ENCODE measurements at regions not wholly inside any gene's neighbourhood (a gene's known extent, or its start where the extent isn't known, plus 50 kb on each side); places are given as distances from the start of the nearest gene placed in this dataset.

DNA sequence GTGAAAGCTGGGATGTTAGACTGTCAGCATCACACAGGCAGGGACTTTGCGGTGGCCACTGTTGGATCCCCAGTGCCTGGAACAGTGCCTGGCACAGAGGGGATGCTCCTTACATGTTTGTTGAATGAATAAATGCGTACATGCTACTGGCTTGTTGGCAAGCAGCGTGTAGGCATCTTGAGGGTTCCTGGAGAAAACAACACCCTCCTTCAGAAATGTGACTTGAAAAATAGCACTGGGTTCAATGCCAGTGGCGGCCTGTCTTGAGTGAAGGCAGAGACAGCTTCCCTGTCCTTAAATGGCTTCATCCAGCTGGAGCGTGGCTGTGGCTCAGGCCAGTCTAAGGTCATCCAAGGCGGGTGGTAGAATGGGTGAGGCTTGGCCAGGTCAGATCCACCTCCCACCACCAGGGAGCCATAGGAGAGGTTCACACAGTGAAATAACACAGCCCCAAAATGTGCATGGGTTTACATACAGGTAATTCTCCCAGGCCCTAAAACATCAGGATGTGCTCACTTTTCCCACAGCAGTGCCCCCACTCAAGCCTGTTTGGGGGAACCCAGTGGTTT, 171.4 kb downstream of the PHETA1 start:
- DNase-seq (ENCODE audit: low spot score), result no peak

DNA sequence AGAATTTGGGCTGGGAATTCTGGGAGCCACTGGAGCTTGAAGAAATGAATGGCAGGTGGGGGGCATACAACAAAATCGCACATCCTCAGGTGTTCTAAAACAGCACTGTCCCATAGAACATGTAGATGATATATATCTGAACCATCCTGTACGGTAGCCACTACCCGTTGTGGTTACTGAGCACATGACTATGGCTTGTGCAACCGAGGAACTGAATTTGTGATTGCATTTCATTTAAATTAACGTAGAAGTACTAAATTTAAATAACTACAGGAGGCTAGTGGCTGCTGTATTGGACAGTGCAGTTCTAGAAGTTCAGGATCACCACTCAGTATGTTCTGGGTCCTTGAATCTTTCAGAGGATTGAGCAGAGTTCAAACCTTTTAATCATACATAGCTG, 172.4 kb downstream of the PHETA1 start:
- DNase-seq (ENCODE audit: low spot score), result no peak

DNA sequence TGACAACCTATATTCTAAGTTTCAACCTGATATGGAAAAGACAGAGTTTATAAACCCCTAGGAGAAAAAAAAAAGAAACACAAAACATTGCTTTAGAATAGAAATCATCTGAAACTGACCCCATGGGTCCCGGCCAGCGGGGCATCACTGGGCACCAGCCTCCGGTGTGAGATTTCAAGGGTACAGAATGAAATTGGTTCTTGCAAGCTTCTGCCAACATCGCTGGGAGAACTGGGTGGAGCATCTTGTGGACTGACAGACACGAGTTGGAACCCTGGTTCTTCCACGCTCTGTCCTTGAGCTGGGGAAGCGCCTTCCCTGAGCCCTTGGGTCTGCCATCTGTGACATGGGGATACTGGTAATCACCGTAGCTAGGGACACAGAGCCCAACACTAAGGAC, 173.6 kb downstream of the PHETA1 start:
- DNase-seq (ENCODE audit: low spot score), result no peak

DNA sequence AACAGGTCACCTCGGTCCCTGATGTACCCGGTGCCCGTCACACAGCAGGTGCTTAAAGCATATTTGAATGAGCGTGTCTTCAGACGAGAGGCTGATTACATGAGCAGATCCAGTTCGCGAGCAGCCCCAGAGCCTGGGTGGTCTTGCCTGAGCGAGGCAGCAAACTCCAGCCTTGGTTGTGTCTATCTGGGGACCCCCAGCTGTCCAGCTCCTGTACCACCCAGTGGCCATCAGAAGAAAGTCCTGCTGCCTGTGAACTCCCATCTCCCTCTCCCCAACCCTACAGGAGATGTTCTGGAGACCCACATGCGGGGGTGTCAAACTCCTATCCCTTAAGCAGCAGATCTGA, 174.2 kb downstream of the PHETA1 start:
- DNase-seq (ENCODE audit: low spot score), result no peak

DNA sequence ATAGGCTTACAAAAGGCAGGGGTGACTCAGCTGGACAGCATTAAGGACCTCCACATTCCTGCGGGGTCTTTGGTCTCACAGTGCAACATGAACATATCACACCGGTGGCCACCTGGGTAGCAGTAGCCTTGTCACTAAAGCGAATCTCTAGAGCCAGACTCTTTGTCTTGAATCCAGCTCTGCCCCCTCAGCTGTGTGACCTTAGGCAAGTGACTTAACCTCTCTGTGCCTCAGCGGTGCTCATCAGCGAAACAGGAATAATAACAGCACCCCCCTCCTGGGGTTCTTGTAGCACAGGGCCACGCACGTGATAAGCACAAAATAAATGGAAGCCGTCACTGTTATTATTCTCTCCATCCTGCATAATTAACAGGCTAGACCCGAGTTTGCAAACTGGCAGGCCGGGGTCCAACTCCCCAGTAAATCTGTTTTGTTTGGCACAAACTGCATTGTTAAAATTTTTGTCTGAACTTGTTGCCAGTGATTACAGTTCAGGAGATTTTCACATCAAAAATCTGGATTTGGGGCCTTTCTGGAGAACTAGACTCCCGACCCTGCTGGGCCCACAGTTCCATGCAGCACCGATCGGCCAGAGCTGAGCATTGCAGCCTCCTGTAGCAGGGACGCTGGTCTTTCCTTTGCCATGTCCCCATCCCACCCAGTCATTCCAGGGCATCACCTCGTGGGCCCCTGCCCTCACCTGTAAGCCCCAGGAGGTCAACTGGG, 174.8 kb downstream of the PHETA1 start:
- DNase-seq (ENCODE audit: low spot score), result no peak

DNA sequence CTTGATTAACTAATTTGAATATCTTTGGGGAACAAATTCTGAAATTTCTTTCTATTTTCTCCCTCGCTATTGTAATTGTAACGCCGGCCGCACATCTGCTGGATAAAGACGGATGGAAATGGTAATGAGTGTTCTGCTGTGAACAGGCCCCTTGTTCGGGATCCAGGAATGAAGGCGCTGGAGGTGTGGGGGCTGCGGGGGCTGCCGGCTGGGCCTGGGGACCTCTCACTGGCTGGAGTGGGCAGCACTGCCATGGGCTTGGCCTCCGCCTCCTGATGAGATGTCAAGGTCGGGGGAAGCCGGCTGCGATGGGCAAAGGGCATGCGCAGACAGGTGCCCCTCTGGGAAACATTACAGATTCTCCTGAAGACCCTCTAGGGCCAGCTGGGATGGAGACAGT, 175.4 kb downstream of the PHETA1 start:
- DNase-seq (ENCODE audit: low spot score), result no peak

DNA sequence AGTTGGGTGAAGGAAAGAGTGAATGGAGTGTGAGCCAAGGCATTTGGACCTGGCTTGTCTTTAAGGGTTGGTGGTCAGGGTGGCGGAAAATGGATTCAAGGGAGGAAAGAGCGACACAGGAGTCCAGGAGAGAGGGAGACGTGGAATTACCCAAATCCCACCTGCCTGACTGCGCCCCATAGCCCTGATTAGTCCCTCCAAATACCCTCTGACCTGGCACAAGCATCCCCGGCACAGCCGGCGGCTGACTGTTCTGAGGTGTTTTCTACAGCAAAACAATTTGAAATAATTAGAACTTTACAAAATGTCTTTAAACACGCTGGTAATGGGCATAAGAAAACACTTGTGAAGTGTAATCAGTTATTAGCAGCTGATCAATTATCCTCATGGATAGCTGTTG, 175.8 kb downstream of the PHETA1 start:
- DNase-seq (ENCODE audit: low spot score), result no peak

DNA sequence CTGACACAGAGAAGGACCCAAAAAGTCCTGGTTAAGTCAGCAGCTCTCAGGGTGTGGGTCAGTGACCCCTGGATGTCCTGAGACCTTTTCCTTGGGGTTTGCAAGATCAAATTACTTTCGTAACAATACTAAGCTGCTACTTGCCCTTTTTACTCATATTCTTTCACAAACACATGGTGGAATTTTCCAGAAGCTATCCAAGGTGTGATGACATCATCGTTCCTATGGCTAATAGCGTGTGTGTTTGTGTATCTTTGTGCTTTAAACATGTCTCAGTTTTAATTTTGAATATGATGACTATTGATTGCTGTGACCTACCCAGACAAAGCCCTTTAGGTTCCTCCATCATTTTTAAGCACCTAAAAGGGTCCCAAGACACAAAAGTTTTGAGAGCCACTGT, 176.2 kb downstream of the PHETA1 start:
- no peak for DNase-seq (ENCODE audit: low spot score)

DNA sequence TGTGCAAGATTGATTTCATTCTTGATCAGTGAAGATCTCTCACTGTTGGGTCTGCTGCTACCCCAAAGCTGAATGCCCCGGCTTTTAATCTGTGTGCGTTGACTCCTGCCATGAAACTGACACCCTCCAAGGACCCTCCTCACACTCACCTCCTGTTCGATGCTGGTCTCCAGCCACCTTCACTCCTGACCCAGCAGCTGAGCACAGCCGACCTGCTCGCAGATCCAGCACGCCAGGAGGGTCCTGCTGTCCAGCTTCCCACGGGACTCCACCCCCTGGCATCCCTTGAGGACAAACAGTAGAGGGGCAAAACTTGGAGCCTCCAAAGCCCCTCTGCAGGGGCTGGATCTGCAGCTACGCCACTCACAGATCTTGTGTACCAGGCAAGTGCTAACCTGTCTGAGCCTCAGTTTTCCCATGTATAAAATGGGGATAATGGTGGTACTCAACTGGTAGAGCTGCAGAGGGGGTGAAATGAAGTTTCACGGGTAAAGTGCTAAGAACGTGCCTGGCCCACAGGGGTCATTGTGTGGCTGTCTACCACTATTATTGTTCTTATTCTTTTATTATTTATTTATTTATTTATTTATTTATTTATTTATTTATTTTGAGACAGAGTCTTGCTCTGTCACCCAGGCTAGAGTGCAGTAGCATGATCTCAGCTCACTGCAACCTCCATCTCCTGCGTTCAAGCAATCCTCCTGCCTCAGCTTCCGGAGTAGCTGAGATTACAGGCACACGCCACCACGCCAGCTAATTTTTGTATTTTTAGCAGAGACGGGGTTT, 178.0 kb downstream of the PHETA1 start:
- no peak for DNase-seq (ENCODE audit: low spot score)

DNA sequence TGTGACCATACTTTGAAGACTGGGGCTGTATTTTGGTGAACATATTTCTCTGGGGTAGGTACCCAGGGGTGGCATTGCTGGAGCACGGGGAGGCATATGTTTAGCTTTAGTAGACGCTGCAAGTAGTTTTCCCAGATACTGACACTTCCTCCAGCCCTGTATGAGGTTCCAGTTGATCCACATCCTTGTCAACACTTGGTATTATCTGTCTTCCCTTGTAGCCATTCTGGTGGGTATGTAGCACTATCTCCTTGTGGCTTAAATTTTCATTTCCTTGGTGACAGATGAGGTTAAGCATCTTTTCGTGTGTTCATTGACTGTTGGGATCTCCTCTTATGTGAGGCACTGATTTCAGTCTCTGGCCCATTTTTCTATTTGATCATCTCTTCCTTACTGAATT, 179.1 kb downstream of the PHETA1 start:
- DNase-seq (ENCODE audit: low spot score), result no peak

DNA sequence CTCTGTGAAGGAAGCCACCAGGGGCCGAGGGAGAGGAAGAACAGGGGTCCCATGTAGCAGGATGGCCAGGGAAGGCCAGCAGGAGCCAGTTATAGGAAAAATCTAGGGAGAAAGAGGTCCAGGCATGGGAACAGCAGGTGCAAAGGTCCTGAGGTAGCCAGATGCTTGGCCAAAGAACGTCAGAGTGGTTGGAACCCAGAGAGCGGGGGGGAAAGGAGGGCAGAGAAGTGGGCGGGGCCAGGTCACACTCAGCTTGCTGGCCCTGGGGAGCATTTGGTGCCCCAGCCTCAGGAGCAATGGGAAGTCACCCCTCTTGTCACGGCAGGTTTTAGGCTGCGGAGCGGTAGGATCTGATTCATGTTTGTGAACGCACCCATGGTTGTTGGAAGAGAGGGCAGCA, 180.5 kb downstream of the PHETA1 start:
- no peak for DNase-seq (ENCODE audit: low spot score)

DNA sequence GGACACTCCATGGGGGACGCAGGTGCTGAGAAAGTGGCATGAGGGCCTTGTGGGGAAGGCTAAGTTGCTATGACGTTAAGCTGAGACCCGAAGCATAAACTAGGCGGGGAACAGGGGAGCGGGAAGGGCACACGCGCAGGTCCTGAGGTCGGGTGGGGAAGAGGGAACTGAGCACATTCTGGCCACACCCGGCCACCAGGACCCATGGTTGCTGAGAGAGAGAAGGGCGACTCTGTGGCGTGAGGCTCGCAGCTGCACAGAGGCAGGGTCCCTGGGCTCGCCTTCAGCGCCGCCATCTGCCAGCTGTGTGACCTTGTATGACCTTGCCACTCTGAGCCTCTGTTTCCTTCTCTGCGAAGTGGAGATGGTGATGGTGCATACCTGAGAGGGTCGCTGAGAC, 182.5 kb downstream of the PHETA1 start:
- DNase-seq (ENCODE audit: low spot score), result no peak

DNA sequence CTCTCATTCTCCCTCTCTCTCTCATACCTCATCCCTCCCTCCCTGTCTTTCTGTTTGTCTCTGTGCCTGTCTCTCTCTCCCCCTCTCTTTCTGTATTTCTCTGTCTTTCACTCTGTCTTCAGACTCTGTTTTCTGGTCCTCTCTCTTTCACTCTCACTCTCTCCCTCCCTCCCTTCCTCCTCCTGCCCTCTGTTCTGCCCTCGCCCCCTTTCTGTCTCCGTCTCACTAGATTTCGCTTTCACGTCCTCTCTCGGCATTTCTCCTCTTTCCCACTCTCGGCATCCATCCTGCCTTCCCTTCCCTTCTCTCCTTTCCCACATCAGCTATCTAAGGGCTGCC, 183.0 kb downstream of the PHETA1 start:
- DNase-seq (ENCODE audit: low spot score), result no peak

DNA sequence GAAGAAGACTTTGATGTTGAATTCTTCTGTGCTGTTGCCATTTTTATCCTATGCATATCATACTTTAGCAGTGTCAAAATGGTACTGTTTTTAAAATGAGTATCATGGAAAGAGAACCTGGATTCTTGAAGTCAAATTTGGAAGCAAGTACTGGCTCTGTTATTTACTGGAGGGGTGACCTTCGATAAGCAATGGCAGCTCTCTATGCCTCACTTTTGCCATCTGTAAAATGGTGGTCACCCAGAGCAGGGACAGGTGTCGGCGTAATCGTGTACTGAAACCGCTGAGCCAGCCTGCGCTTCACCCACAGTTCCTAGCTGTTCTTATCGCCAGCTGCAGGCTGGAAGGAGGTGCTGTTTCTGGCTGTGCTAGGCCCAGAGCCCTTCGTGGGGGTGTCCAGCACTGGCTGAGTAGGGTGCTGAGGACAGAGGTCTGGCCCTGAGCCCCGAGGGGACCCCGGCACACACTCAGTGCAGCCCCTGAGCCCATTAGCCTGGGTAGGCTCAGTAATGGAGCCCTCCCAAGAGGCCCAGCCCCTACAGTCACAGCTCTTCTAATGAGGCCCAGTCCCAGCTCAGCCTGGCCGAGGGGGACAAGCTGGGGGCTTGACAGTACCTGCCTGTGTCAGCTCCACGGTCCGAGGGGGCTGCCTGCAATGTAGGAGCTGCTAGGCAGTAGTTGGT, 183.5 kb downstream of the PHETA1 start:
- no peak for DNase-seq (ENCODE audit: low spot score)

DNA sequence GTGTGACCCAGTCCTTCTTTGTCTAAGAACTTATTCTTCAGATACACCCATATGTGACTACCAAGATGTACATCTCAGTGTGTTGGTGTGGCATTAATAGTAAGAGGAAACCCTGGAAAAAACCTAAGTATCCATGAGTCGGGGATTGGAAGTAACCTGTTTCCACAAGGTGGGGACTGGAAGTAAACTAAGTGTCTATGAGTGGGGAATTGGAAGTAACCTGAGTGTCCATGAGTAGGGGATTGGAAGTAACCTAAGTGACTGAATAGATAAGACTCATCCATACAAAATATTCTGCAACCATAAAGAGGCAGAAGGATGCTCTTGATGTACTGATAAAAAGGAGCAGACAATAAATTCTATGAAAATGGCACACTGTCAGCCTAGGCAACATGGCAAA, 184.7 kb downstream of the PHETA1 start:
- no peak for DNase-seq (ENCODE audit: low spot score)

DNA sequence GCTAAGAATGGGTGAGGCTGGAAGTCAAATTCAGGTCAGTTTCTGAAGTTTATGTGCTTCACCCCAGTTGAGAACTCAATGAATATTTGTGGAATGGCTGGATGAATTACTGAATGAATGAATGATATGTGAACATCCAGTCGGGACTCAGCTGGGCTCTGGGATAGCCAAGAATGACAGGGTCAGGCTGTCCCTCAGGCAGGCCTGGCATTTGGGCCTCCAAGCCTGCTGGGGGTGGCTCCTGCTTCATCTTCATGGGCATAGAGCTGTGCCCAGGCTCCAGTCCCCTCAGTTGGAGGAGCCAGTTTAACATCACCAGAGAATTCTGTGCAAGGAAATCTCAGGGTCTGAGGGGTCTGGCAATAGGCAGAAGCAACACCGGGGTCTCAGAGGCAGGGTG, 185.8 kb downstream of the PHETA1 start:
- no peak for DNase-seq (ENCODE audit: low spot score)

DNA sequence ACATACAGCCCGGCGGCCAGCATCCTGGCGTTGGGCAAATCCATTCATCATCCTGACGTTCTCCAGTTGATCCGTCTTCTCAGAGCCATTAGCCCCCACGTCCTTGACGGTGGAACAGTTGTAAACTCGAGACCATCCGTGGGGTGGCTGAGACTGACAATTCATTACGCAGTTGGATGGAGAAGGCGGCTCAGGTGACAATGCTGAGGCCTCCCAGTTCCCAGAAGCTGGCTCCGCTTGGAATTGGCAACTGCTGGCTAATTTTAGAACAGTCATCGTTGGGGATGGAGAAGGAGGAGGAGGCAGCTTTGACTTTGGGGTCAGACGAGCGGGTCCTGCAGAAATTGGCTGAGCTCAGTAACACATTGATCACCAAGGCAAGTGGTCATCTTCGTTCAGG, 186.5 kb downstream of the PHETA1 start:
- DNase-seq (ENCODE audit: low spot score), result no peak

DNA sequence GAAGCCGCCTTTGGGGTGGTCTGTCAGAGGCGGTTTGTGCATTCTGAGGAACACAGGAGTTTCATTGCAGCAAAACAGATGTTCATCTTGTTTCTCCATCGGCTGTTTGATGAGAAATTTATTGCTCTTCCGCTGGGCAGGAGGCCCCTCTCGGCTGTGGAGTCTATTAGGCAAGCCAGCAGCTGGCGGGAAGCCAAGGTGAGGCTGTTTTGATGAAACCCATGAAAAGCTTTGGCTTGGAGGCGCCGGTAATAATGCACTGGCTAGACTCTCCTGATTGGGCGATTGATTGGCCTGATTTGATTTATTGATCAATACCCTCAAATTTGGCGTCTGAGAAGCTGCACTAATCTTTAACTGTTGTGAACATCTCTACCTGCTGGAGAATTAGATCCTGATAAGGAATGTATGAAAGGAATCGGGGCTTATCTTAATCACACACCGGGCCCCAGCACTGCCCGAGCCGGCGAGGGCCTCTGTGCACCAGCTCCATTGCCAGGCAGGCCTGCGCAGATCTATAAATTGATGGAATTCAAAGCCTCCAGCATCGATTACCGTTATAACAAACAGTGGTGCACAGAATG, 187.7 kb downstream of the PHETA1 start:
- no peak for DNase-seq (ENCODE audit: low spot score)

DNA sequence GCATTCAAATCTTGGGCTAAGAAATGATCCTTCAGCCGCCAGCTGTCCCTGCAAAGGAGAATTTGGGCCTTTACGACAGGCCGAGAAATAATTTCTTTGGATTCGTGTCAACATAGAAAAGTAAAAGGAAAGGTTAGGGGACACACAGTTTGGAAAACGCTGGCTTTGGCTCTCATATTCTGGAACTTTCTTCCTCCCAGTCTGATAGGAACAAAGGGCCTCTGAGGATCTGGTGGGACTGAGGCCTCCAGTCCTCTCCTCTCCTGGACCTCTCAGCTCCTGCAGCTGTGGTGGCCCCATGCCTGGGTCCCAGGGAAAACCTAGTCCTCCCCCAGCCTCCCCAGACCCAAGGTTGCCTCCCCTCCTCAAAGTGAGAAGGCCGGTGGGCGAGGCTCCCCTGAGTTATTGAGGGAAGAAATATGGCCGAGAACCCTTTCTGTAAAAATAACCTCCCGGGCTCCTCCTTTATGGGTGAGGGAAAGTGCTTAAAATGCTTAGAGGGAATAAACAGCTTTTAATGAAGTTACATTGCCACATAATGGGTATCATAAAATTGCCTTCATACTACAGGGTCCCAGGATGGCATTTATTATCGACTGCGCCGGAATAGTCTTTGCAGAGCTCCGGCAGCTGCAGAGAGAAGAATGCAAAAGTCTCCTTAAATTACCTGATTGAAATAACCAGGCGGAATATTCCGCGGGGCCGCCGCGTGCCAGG, 188.3 kb downstream of the PHETA1 start:
- no peak for DNase-seq (ENCODE audit: low spot score)

DNA sequence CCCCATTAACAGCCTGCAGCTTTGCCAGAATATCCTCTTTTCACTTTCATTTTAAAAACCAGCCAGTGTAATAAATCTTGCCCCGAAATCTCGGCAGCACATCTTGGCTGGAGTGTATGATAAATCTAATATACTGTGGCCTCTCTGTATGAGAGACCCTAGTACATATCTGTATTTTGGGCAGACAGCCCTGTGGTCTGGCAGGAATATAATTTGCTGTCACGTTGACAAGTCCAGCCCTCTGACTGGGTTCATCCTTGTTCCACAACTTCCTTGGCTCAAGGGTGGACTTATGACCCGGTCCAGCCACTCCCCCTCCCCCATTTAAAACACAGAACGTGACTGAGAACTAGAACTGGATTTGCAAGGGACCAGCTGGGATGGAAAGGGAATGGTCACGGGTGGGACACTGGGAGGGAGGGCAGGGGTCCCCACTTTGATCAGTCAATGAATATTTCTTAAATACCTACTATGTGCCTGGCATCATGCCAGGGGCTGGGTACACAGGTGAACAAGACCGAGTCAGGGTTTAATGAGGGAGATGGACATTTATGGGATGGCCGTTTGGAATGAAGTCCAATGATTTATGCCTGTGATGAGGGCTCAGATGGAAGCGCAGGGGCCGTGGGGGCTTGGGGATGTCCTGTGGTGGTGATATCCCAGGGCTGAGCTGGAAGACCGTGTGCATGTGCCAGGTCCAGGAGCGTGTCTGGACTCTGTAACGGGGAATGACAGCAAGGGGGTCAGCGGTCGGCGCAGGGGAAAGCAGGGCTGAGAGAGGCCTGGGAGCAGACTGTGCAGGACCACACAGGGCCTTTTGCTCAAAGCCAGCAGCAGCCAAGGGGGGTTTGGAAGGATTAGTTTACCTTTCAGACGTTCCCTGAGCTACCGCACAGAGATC, 190.5 kb downstream of the PHETA1 start:
- no peak for DNase-seq (ENCODE audit: low spot score)

Measured in HT-29 (cell line).